ENCODE measurements at regions not wholly inside any gene's neighbourhood (a gene's known extent, or its start where the extent isn't known, plus 50 kb on each side); places are given as distances from the start of the nearest gene placed in this dataset.

- Histone ChIP-seq H3K9me3 (ENCODE audit: control insufficient read depth in 2 of 3, insufficient read depth in 1 of 3, low read length in 3 of 3) (no peaks in the 10 kb centered on the region), H3K27ac (ENCODE audit: low read depth in 2 of 2, low read length in 2 of 2) (no peak overlapping the region), H3K4me1 (ENCODE audit: control insufficient read depth in 2 of 3, insufficient read depth in 2 of 3, low read depth in 1 of 3, low read length in 3 of 3) (peaks cover 0 to 8% (median 0%) of the 10 kb centered on the region in 3 donors), H3K4me3 (ENCODE audit: low read length in 3 of 3) (no peak overlapping the region), H3K36me3 (ENCODE audit: control insufficient read depth in 2 of 3, insufficient read depth in 3 of 3, low read length in 3 of 3) (no peaks in the 10 kb centered on the region), H3K9ac (ENCODE audit: low read length in 3 of 3) (no peak overlapping the region), H3K27me3 (ENCODE audit: control insufficient read depth, insufficient read depth, low read length) (no peaks in the 10 kb centered on the region)
- no peak for DNase-seq
- no peak for FAIRE-seq
- no peak for TF ChIP-seq CTCF (IDR thresholded peaks at IDR 0.05; ENCODE audit: borderline replicate concordance, extremely low read depth, insufficient read depth)
- intact Hi-C loops (cut with DNase I) = loop anchor here (10.0 kb wide), 1 partner anchor 181 kb away; no protein-coding TSS in a partner anchor
Measured at GRCh38 chr11:123303924-123304323, 108.9 kb upstream of the CLMP start.

GRCh38 chr11:123302751-123303195 is 107.7 kb upstream of the CLMP start:
- DNase-seq = peak in 2 of 5 donors; percentile 25 to 34
- Histone ChIP-seq H3K27ac (ENCODE audit: low read depth in 2 of 2, low read length in 2 of 2) (no peak overlapping the region), H3K4me3 (ENCODE audit: low read length in 3 of 3) (no peak overlapping the region), H3K36me3 (ENCODE audit: control insufficient read depth in 2 of 3, insufficient read depth in 3 of 3, low read length in 3 of 3) (no peaks in the 10 kb centered on the region), H3K9me3 (ENCODE audit: control insufficient read depth in 2 of 3, insufficient read depth in 1 of 3, low read length in 3 of 3) (no peaks in the 10 kb centered on the region), H3K4me1 (ENCODE audit: control insufficient read depth in 2 of 3, insufficient read depth in 2 of 3, low read depth in 1 of 3, low read length in 3 of 3) (peaks cover 0 to 8% (median 0%) of the 10 kb centered on the region in 3 donors), H3K27me3 (ENCODE audit: control insufficient read depth, insufficient read depth, low read length) (no peaks in the 10 kb centered on the region), H3K9ac (ENCODE audit: low read length in 3 of 3) (no peak overlapping the region)
- no peak for FAIRE-seq
- intact Hi-C loops (cut with DNase I) = loop anchor here (10.0 kb wide), 1 partner anchor 182 kb away; no protein-coding TSS in a partner anchor
- no peak for TF ChIP-seq CTCF (IDR thresholded peaks at IDR 0.05; ENCODE audit: borderline replicate concordance, extremely low read depth, insufficient read depth)

- H3K27ac ChIP-seq (ENCODE audit: low read depth in 2 of 2, low read length in 2 of 2) = no peak overlapping the region
- intact Hi-C loops (cut with DNase I) = loop anchor here (10.0 kb wide), 1 partner anchor 183 kb away; no protein-coding TSS in a partner anchor
- peaks cover 0 to 8% (median 0%) of the 10 kb centered on the region in 3 donors for H3K4me1 ChIP-seq (ENCODE audit: control insufficient read depth in 2 of 3, insufficient read depth in 2 of 3, low read depth in 1 of 3, low read length in 3 of 3)
- FAIRE-seq (no peak), DNase-seq (peak; percentile 84 to 93 (median 89))
- peak overlapping the region; percentile 46 to 60 (median 53) for H3K4me3 ChIP-seq (ENCODE audit: low read length in 3 of 3)
- peak; percentile 73 for TF ChIP-seq CTCF (IDR thresholded peaks at IDR 0.05; ENCODE audit: borderline replicate concordance, extremely low read depth, insufficient read depth)
- H3K27me3 ChIP-seq (ENCODE audit: control insufficient read depth, insufficient read depth, low read length) = no peaks in the 10 kb centered on the region
- no peaks in the 10 kb centered on the region for H3K36me3 ChIP-seq (ENCODE audit: control insufficient read depth in 2 of 3, insufficient read depth in 3 of 3, low read length in 3 of 3)
- H3K9ac ChIP-seq (ENCODE audit: low read length in 3 of 3) = peak overlapping the region in 1 of 3 donors; percentile 2
- no peaks in the 10 kb centered on the region for H3K9me3 ChIP-seq (ENCODE audit: control insufficient read depth in 2 of 3, insufficient read depth in 1 of 3, low read length in 3 of 3)
Measured at GRCh38 chr11:123301696-123302400, 106.8 kb upstream of the CLMP start.
